Ovary (tissue), 3 donors: ENCODE measurements at regions not wholly inside any gene's neighbourhood (a gene's known extent, or its start where the extent isn't known, plus 50 kb on each side); places are given as distances from the start of the nearest gene placed in this dataset.

Source experiments
- POLR2A ChIP-seq: fragments of 450-650 bp; IDR thresholded peaks from one replicate; pipeline ENCODE4 v1.6.1; 2017; ENCODE audit warnings: antibody characterized with exemption, mild to moderate bottlenecking, moderate library complexity
- TF ChIP-seq, protein P1 (sequence below), 3 donors: fragments of 450-650 bp in 2 of 3; fragments of 200-600 bp in 1 of 3; IDR thresholded peaks; one replicate each; pipeline versions ENCODE4 v1.5.1 to v1.8.0; 2016 to 2022; ENCODE audit warnings: antibody characterized with exemption in 3 of 3, mild to moderate bottlenecking in 1 of 3
- donor health status: DM: no; HTN: no; CAD: no.

- TF ChIP-seq POLR2A = no peak
- TF ChIP-seq, protein P1, sequence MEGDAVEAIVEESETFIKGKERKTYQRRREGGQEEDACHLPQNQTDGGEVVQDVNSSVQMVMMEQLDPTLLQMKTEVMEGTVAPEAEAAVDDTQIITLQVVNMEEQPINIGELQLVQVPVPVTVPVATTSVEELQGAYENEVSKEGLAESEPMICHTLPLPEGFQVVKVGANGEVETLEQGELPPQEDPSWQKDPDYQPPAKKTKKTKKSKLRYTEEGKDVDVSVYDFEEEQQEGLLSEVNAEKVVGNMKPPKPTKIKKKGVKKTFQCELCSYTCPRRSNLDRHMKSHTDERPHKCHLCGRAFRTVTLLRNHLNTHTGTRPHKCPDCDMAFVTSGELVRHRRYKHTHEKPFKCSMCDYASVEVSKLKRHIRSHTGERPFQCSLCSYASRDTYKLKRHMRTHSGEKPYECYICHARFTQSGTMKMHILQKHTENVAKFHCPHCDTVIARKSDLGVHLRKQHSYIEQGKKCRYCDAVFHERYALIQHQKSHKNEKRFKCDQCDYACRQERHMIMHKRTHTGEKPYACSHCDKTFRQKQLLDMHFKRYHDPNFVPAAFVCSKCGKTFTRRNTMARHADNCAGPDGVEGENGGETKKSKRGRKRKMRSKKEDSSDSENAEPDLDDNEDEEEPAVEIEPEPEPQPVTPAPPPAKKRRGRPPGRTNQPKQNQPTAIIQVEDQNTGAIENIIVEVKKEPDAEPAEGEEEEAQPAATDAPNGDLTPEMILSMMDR (IDR thresholded peaks at IDR 0.05) = no peak
Measured at GRCh38 chr1:34367954-34368353, 191.2 kb downstream of the C1orf94 start.
